GM23248 (cell line): ENCODE measurements at regions not wholly inside any gene's neighbourhood (a gene's known extent, or its start where the extent isn't known, plus 50 kb on each side); places are given as distances from the start of the nearest gene placed in this dataset.
"Not testable (repeated sequence)": the region's sequence is repeated elsewhere in the genome, so short reads cannot be mapped to it uniquely, and the experiment has no call there.

Experiments
- EZH2 ChIP-seq: fragments of 200-600 bp; sonication (generic); IDR thresholded peaks from 2 replicates; pipeline ENCODE4 v1.6.1; 2018; ENCODE audit warnings: antibody characterized with exemption, mild to moderate bottlenecking; ENCODE audit not compliant: insufficient read depth, poor library complexity, severe bottlenecking
- EZH2phosphoT487 ChIP-seq: fragments of 200-600 bp; sonication (generic); IDR thresholded peaks from 2 replicates; pipeline ENCODE4 v1.6.1; 2018; ENCODE audit warnings: antibody characterized with exemption, moderate library complexity, mild to moderate bottlenecking, low read depth; ENCODE audit not compliant: insufficient read depth

- TF ChIP-seq EZH2, EZH2phosphoT487: not testable (repeated sequence)
These were observed 113.8 kb downstream of the COX7C start for GRCh38 chr5:86731319-86732117.
